GM18861 (cell line): ENCODE measurements at regions not wholly inside any gene's neighbourhood (a gene's known extent, or its start where the extent isn't known, plus 50 kb on each side); places are given as distances from the start of the nearest gene placed in this dataset.

Experiments used
- ATAC-seq: cut with Tn5 transposase; IDR thresholded peaks from one replicate; pipeline ENCODE4 v1.9.1; 2021; ENCODE audit not compliant: unreplicated experiment

GRCh38 chr11:88448131-88448670 is 110.7 kb upstream of the CTSC start:
- no peak for ATAC-seq

- ATAC-seq: no peak
Measured at GRCh38 chr11:88447281-88447680, 109.7 kb upstream of the CTSC start.

- ATAC-seq: no peak
Measured at GRCh38 chr11:88439356-88439755, 101.8 kb upstream of the CTSC start.

- no peak for ATAC-seq
Measured at GRCh38 chr11:88438721-88439120, 101.2 kb upstream of the CTSC start.

- ATAC-seq: peak; percentile 90
Measured at GRCh38 chr11:88435415-88435814, 97.9 kb upstream of the CTSC start.

- ATAC-seq: no peak
Measured at GRCh38 chr11:88434333-88434976, 96.9 kb upstream of the CTSC start.

GRCh38 chr11:88433536-88434230 is 96.1 kb upstream of the CTSC start:
- ATAC-seq: no peak

GRCh38 chr11:88431675-88432341 is 94.3 kb upstream of the CTSC start:
- no peak for ATAC-seq

- no peak for ATAC-seq
Measured at GRCh38 chr11:88428959-88429358, 91.4 kb upstream of the CTSC start.

- no peak for ATAC-seq
Measured at GRCh38 chr11:88427719-88428118, 90.2 kb upstream of the CTSC start.

- no peak for ATAC-seq
Measured at GRCh38 chr11:88424881-88425280, 87.3 kb upstream of the CTSC start.

- peak; percentile 71 for ATAC-seq
Measured at GRCh38 chr11:88421530-88421929, 84.0 kb upstream of the CTSC start.

GRCh38 chr11:88420165-88420791 is 82.7 kb upstream of the CTSC start:
- ATAC-seq: no peak

- no peak for ATAC-seq
Measured at GRCh38 chr11:88418508-88418907, 81.0 kb upstream of the CTSC start.

GRCh38 chr11:88415495-88415894 is 78.0 kb upstream of the CTSC start:
- ATAC-seq: no peak

- peak; percentile 39 for ATAC-seq
Measured at GRCh38 chr11:88414981-88415413, 77.5 kb upstream of the CTSC start.

- ATAC-seq: peak; percentile 56
Measured at GRCh38 chr11:88414385-88414861, 76.9 kb upstream of the CTSC start.

GRCh38 chr11:88411265-88411664 is 73.7 kb upstream of the CTSC start:
- ATAC-seq: no peak

- ATAC-seq: no peak
Measured at GRCh38 chr11:88410656-88411055, 73.1 kb upstream of the CTSC start.

GRCh38 chr11:88410056-88410455 is 72.5 kb upstream of the CTSC start:
- no peak for ATAC-seq

GRCh38 chr11:88406876-88407275 is 69.3 kb upstream of the CTSC start:
- ATAC-seq: no peak
